ENCODE measurements at regions not wholly inside any gene's neighbourhood (a gene's known extent, or its start where the extent isn't known, plus 50 kb on each side); places are given as distances from the start of the nearest gene placed in this dataset.
"Not testable (repeated sequence)": the region's sequence is repeated elsewhere in the genome, so short reads cannot be mapped to it uniquely, and the experiment has no call there.

DNA sequence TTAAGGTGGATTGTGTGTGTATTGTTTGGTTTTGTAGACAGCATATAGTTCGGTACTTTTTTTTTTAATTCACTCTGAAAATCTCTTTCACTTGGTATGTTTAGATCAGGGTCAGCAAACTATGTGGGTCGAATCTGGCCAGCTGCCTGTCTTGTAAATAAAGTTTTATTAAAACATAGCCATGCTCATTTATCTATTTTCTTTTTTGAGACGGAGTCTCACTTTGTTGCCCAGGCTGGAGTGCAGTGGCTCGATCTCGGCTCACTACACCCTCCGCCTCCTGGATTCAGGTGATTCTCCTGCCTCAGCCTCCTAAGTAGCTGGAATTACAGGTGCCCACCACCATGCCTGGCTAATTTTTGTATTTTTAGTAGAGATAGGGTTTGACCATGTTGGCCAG lies 72.4 kb upstream of the EZR start:
- H2AK5ac ChIP-seq (ENCODE audit: low read depth, low read length); H3K18ac ChIP-seq (ENCODE audit: low read depth, low read length); DNase-seq; H2AFZ ChIP-seq (replicated peaks; ENCODE audit: low read length, poor library complexity); H4K91ac ChIP-seq (ENCODE audit: insufficient read depth, low read depth, low read length); H3K27me3 ChIP-seq (ENCODE audit: control insufficient read depth, insufficient read depth, low read length); H4K5ac ChIP-seq (ENCODE audit: low read depth, low read length); H4K20me1 ChIP-seq (ENCODE audit: insufficient read depth, low read length); POLR2A ChIA-PET (ENCODE audit: unreplicated experiment); H3K4me3 ChIP-seq (ENCODE audit: insufficient read depth, low read depth, low read length); H3K4me1 ChIP-seq (ENCODE audit: control insufficient read depth, insufficient read depth, low read length); H3K4me2 ChIP-seq (ENCODE audit: low read depth, low read length); H3K27ac ChIP-seq (ENCODE audit: insufficient read depth, low read length); CTCF ChIA-PET; H3K14ac ChIP-seq (replicated peaks; ENCODE audit: low read depth, low read length); H3K9ac ChIP-seq (ENCODE audit: low read depth, low read length); H2BK120ac ChIP-seq (ENCODE audit: low read depth, low read length); H3K9me1 ChIP-seq (ENCODE audit: insufficient read depth, low read length); H3K79me1 ChIP-seq (ENCODE audit: low read depth in 1 of 2, low read length in 2 of 2); BruUV-seq (replicated peaks); H2AK9ac ChIP-seq (replicated peaks; ENCODE audit: low read depth, low read length, poor library complexity); H2BK15ac ChIP-seq (ENCODE audit: low read depth, low read length); dilution Hi-C loops (cut with HindIII; ENCODE audit: low sequenced_read_pairs, unreplicated experiment); H3K4ac ChIP-seq (ENCODE audit: low read depth, low read length); H3K23ac ChIP-seq (ENCODE audit: low read depth, low read length); H2BK20ac ChIP-seq (ENCODE audit: low read depth, low read length); intact Hi-C loops (cut with micrococcal nuclease); ATAC-seq (ENCODE audit: low read depth); H3K56ac ChIP-seq (ENCODE audit: extremely low read depth, insufficient read depth, low read length); H3K36me3 ChIP-seq (ENCODE audit: control insufficient read depth, insufficient read depth, low read length); in situ Hi-C loops (cut with MboI; ENCODE audit: low sequenced_read_pairs); H4K8ac ChIP-seq (ENCODE audit: low read depth in 2 of 2, low read length in 2 of 2); H3K9me3 ChIP-seq (ENCODE audit: control insufficient read depth, insufficient read depth, low read length); H2BK5ac ChIP-seq (ENCODE audit: low read depth, low read length, poor library complexity, severe bottlenecking): not testable (repeated sequence)
- 100% methylated on average over 1 of the region's 6 CpGs; no CpG with 5 or more reads in 1 of the 2 experiments for WGBS, 2 experiments (ENCODE audit: extremely low coverage in 2 of 2, insufficient read length in 1 of 2)

DNA sequence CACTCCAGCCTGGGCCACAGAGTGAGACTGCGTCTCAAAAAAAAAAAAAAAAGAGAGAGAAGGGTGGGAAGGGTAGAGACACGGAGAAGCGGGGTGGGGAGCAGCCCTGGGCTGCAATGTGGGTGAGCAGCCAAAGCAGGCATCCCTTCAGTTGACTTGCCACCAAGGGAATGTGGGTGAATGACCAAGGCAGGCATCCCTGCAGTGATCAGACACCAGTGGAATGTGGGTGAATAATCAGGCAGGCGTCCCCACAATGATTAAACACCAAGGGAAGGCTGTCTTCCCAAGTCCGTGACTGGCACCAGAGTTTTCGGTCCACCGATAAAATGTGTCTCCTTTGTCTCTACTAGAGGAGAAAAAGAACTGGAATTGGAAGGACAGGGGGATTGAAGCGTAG lies 69.0 kb upstream of the EZR start:
- H4K5ac ChIP-seq (ENCODE audit: low read depth, low read length); H3K4ac ChIP-seq (ENCODE audit: low read depth, low read length); CTCF ChIA-PET; H3K9me1 ChIP-seq (ENCODE audit: insufficient read depth, low read length); H2BK5ac ChIP-seq (ENCODE audit: low read depth, low read length, poor library complexity, severe bottlenecking); H3K14ac ChIP-seq (replicated peaks; ENCODE audit: low read depth, low read length); H3K56ac ChIP-seq (ENCODE audit: extremely low read depth, insufficient read depth, low read length); in situ Hi-C loops (cut with MboI; ENCODE audit: low sequenced_read_pairs); H4K20me1 ChIP-seq (ENCODE audit: insufficient read depth, low read length); H3K18ac ChIP-seq (ENCODE audit: low read depth, low read length); H3K4me1 ChIP-seq (ENCODE audit: control insufficient read depth, insufficient read depth, low read length); H4K91ac ChIP-seq (ENCODE audit: insufficient read depth, low read depth, low read length); intact Hi-C loops (cut with micrococcal nuclease); H4K8ac ChIP-seq (ENCODE audit: low read depth in 2 of 2, low read length in 2 of 2); H3K23ac ChIP-seq (ENCODE audit: low read depth, low read length); ATAC-seq (ENCODE audit: low read depth); H2BK20ac ChIP-seq (ENCODE audit: low read depth, low read length); POLR2A ChIA-PET (ENCODE audit: unreplicated experiment); BruUV-seq (replicated peaks); H3K9ac ChIP-seq (ENCODE audit: low read depth, low read length); DNase-seq; H2AFZ ChIP-seq (replicated peaks; ENCODE audit: low read length, poor library complexity); H3K27me3 ChIP-seq (ENCODE audit: control insufficient read depth, insufficient read depth, low read length); H2BK15ac ChIP-seq (ENCODE audit: low read depth, low read length); H3K79me1 ChIP-seq (ENCODE audit: low read depth in 1 of 2, low read length in 2 of 2); H2AK9ac ChIP-seq (replicated peaks; ENCODE audit: low read depth, low read length, poor library complexity); H3K27ac ChIP-seq (ENCODE audit: insufficient read depth, low read length); H3K4me2 ChIP-seq (ENCODE audit: low read depth, low read length); dilution Hi-C loops (cut with HindIII; ENCODE audit: low sequenced_read_pairs, unreplicated experiment); H3K4me3 ChIP-seq (ENCODE audit: insufficient read depth, low read depth, low read length); H3K36me3 ChIP-seq (ENCODE audit: control insufficient read depth, insufficient read depth, low read length); H3K9me3 ChIP-seq (ENCODE audit: control insufficient read depth, insufficient read depth, low read length): not testable (repeated sequence)
- Histone ChIP-seq H2AK5ac (ENCODE audit: low read depth, low read length) (peak overlapping the region; percentile 39; the same call in 1 of the 2 replicates), H2BK120ac (ENCODE audit: low read depth, low read length) (0 out of 2 replicates have a peak overlapping the region, but pooled peaks have one; percentile 19)
- WGBS, 2 experiments (ENCODE audit: extremely low coverage in 2 of 2, insufficient read length in 1 of 2): 87% methylated on average over 3 of the region's 8 CpGs; no CpG with 5 or more reads in 1 of the 2 experiments
